Breast epithelium (tissue), 4 donors: ENCODE measurements at regions not wholly inside any gene's neighbourhood (a gene's known extent, or its start where the extent isn't known, plus 50 kb on each side); places are given as distances from the start of the nearest gene placed in this dataset.

Source experiments
- DNase-seq, 2 donors: peaks; one replicate each; pipeline ENCODE4 v3.0.0-alpha.2; 2019; ENCODE audit warnings: low spot score in 2 of 2
- H3K27ac ChIP-seq, 2 donors: fragments of 200-600 bp; sonication (generic) in 1 of 2; one replicate each; pipeline ENCODE4 v1.5.1; 2016 to 2019; ENCODE audit warnings: mild to moderate bottlenecking in 1 of 2
- H3K27me3 ChIP-seq, 2 donors: fragments of 200-600 bp; sonication (generic) in 1 of 2; one replicate each; pipeline versions ENCODE4 v1.5.1 to v1.6.0; 2017 to 2019; ENCODE audit warnings: control low read depth in 1 of 2, mild to moderate bottlenecking in 1 of 2
- H3K36me3 ChIP-seq: fragments of 200-600 bp; one replicate; pipeline ENCODE4 v1.5.1; 2019
- H3K4me1 ChIP-seq, 2 donors: fragments of 200-600 bp; sonication (generic); one replicate each; pipeline ENCODE4 v1.5.1; 2016 to 2019; ENCODE audit warnings: control low read depth in 1 of 2
- H3K4me3 ChIP-seq, 3 donors: fragments of 200-600 bp; sonication (generic); 1 replicate in 2 of 3; 2 replicates in 1 of 3; pipeline ENCODE4 v1.5.1; 2016 to 2019; ENCODE audit warnings: mild to moderate bottlenecking in 3 of 3, moderate library complexity in 2 of 3
- H3K9me3 ChIP-seq, 2 donors: fragments of 200-600 bp; sonication (generic) in 1 of 2; one replicate each; pipeline ENCODE4 v1.5.1; 2016 to 2019; ENCODE audit warnings: control low read depth in 1 of 2
- CTCF ChIP-seq, 3 donors: fragments of 450-650 bp; IDR thresholded peaks; one replicate each; pipeline ENCODE4 v1.5.1; 2016 to 2017; ENCODE audit warnings: antibody characterized with exemption in 3 of 3, mild to moderate bottlenecking in 3 of 3, moderate library complexity in 3 of 3
- POLR2A ChIP-seq: fragments of 450-650 bp; IDR thresholded peaks from one replicate; pipeline ENCODE4 v1.6.1; 2016; ENCODE audit warnings: antibody characterized with exemption, mild to moderate bottlenecking, moderate library complexity
- POLR2AphosphoS5 ChIP-seq, 3 donors: sonication (generic); formaldehyde crosslinking; IDR thresholded peaks; one replicate each; pipeline ENCODE4 v1.6.1; 2017; ENCODE audit warnings: antibody characterized with exemption in 3 of 3
- intact Hi-C: fragments of 100-400 bp; cut with DNase I; formaldehyde crosslinking; loops from one replicate; pipeline ENCODE4 v1.15.1; 2023; ENCODE audit warnings: low total_unique reads

- H3K27me3 ChIP-seq = no peaks in the 10 kb centered on the region
- DNase-seq = no peak
- no peaks in the 10 kb centered on the region for H3K4me1 ChIP-seq
- TF ChIP-seq POLR2A (no peak), CTCF (IDR thresholded peaks at IDR 0.05) (no peak), POLR2AphosphoS5 (IDR thresholded peaks at IDR 0.05) (no peak)
- peak overlapping the region in 1 of 2 donors; percentile 48 for H3K27ac ChIP-seq
- no peaks in the 10 kb centered on the region for H3K9me3 ChIP-seq
- no peaks in the 10 kb centered on the region for H3K36me3 ChIP-seq
- no peak overlapping the region for H3K4me3 ChIP-seq
- intact Hi-C loops = no loop called here
These were observed 191.9 kb upstream of the LRIG1 start for GRCh38 chr3:66692766-66693150.

GRCh38 chr3:66693461-66694031, 192.7 kb upstream of the LRIG1 start:
- DNase-seq = peak in 1 of 2 donors; percentile 55
- intact Hi-C loops = no loop called here
- no peaks in the 10 kb centered on the region for H3K36me3 ChIP-seq
- H3K4me1 ChIP-seq = no peaks in the 10 kb centered on the region
- no peak for TF ChIP-seq POLR2AphosphoS5 (IDR thresholded peaks at IDR 0.05)
- peak overlapping the region in 1 of 2 donors; percentile 48 for H3K27ac ChIP-seq
- no peak overlapping the region for H3K4me3 ChIP-seq
- no peaks in the 10 kb centered on the region for H3K27me3 ChIP-seq
- no peaks in the 10 kb centered on the region for H3K9me3 ChIP-seq

GRCh38 chr3:66702126-66702525, 201.3 kb upstream of the LRIG1 start:
- no peak overlapping the region for H3K27ac ChIP-seq
- intact Hi-C loops = no loop called here
- H3K4me1 ChIP-seq = no peaks in the 10 kb centered on the region
- no peak for DNase-seq
- H3K4me3 ChIP-seq = no peak overlapping the region
- H3K9me3 ChIP-seq = no peaks in the 10 kb centered on the region
- H3K36me3 ChIP-seq = no peaks in the 10 kb centered on the region
- H3K27me3 ChIP-seq = no peaks in the 10 kb centered on the region
- TF ChIP-seq POLR2AphosphoS5 (IDR thresholded peaks at IDR 0.05) (no peak), POLR2A (no peak), CTCF (IDR thresholded peaks at IDR 0.05) (no peak)

- H3K9me3 ChIP-seq = no peaks in the 10 kb centered on the region
- H3K27ac ChIP-seq = no peak overlapping the region
- no peak for DNase-seq
- H3K27me3 ChIP-seq = no peaks in the 10 kb centered on the region
- H3K36me3 ChIP-seq = no peaks in the 10 kb centered on the region
- no peaks in the 10 kb centered on the region for H3K4me1 ChIP-seq
- intact Hi-C loops = no loop called here
- no peak for TF ChIP-seq POLR2A
- no peak for TF ChIP-seq POLR2AphosphoS5 (IDR thresholded peaks at IDR 0.05)
- TF ChIP-seq CTCF (IDR thresholded peaks at IDR 0.05) = no peak
- no peak overlapping the region for H3K4me3 ChIP-seq
These were observed 202.7 kb upstream of the LRIG1 start for GRCh38 chr3:66703501-66703900.

GRCh38 chr3:66705076-66705475, 204.3 kb upstream of the LRIG1 start:
- H3K27ac ChIP-seq = peak overlapping the region in 1 of 2 donors; percentile 11
- DNase-seq = no peak
- H3K36me3 ChIP-seq = no peaks in the 10 kb centered on the region
- H3K9me3 ChIP-seq = no peaks in the 10 kb centered on the region
- TF ChIP-seq POLR2AphosphoS5 (IDR thresholded peaks at IDR 0.05) = no peak
- TF ChIP-seq CTCF (IDR thresholded peaks at IDR 0.05) = no peak
- no peak for TF ChIP-seq POLR2A
- intact Hi-C loops = no loop called here
- H3K4me3 ChIP-seq = no peak overlapping the region
- H3K4me1 ChIP-seq = no peaks in the 10 kb centered on the region
- H3K27me3 ChIP-seq = no peaks in the 10 kb centered on the region

GRCh38 chr3:66706890-66707289, 206.1 kb upstream of the LRIG1 start:
- H3K9me3 ChIP-seq = no peaks in the 10 kb centered on the region
- H3K27ac ChIP-seq = no peak overlapping the region
- no peaks in the 10 kb centered on the region for H3K27me3 ChIP-seq
- H3K4me1 ChIP-seq = no peaks in the 10 kb centered on the region
- H3K4me3 ChIP-seq = no peak overlapping the region
- DNase-seq = no peak
- no peaks in the 10 kb centered on the region for H3K36me3 ChIP-seq
- intact Hi-C loops = no loop called here
- TF ChIP-seq CTCF (IDR thresholded peaks at IDR 0.05) (no peak), POLR2AphosphoS5 (IDR thresholded peaks at IDR 0.05) (no peak), POLR2A (no peak)
